Testis (tissue), 2 donors: ENCODE measurements at regions not wholly inside any gene's neighbourhood (a gene's known extent, or its start where the extent isn't known, plus 50 kb on each side); places are given as distances from the start of the nearest gene placed in this dataset.

Experiments
- CTCF ChIP-seq, 3 experiments: fragments of 450-650 bp in 2 of 3; fragments of 200-600 bp in 1 of 3; sonication (generic) in 1 of 3; IDR thresholded peaks; one replicate each; pipeline ENCODE4 v1.5.1; 2016 to 2019; ENCODE audit warnings: antibody characterized with exemption in 3 of 3, mild to moderate bottlenecking in 2 of 3, moderate library complexity in 1 of 3
- POLR2A ChIP-seq: fragments of 450-650 bp; IDR thresholded peaks from one replicate; pipeline ENCODE4 v1.6.1; 2017; ENCODE audit warnings: antibody characterized with exemption, mild to moderate bottlenecking, moderate library complexity

- TF ChIP-seq CTCF (IDR thresholded peaks at IDR 0.05) (no peak), POLR2A (no peak)
Observed at GRCh38 chr5:174919351-174919750, 195.0 kb downstream of the MSX2 start.
